IMR-90 (cell line): ENCODE measurements at regions not wholly inside any gene's neighbourhood (a gene's known extent, or its start where the extent isn't known, plus 50 kb on each side); places are given as distances from the start of the nearest gene placed in this dataset.

Source experiments
- CEBPB ChIP-seq: IDR thresholded peaks from 2 replicates; pipeline ENCODE4 v1.6.1; 2012; ENCODE audit warnings: low read depth, low read length, improper control_type of control experiment
- CTCF ChIP-seq: conservative IDR thresholded peaks from 2 replicates; pipeline ENCODE4 v1.5.1; 2012; ENCODE audit warnings: mild to moderate bottlenecking, low read depth, low read length, improper control_type of control experiment
- MXI1 ChIP-seq: IDR thresholded peaks from 2 replicates; pipeline ENCODE4 v1.6.1; 2012; ENCODE audit warnings: low read depth, mild to moderate bottlenecking, low read length, moderate library complexity, borderline replicate concordance
- POLR2A ChIP-seq: IDR thresholded peaks from 2 replicates; pipeline ENCODE4 v1.6.1; 2012; ENCODE audit warnings: mild to moderate bottlenecking, low read depth, low read length
- RCOR1 ChIP-seq: IDR thresholded peaks from 2 replicates; pipeline ENCODE4 v1.6.1; 2012; ENCODE audit warnings: mild to moderate bottlenecking, low read length, improper control_type of control experiment; ENCODE audit not compliant: insufficient replicate concordance
- RFX5 ChIP-seq: IDR thresholded peaks from 2 replicates; pipeline ENCODE4 v1.8.0; 2012; ENCODE audit warnings: low read depth, mild to moderate bottlenecking, low read length, moderate library complexity

GRCh38 chr4:124123181-124123580 lies 589.4 kb downstream of the ANKRD50 start:
- TF ChIP-seq CTCF (no peak), POLR2A (no peak), MXI1 (no peak), RCOR1 (no peak), CEBPB (no peak), RFX5 (no peak)
